Hepatocyte (in vitro differentiated cells): ENCODE measurements at regions not wholly inside any gene's neighbourhood (a gene's known extent, or its start where the extent isn't known, plus 50 kb on each side); places are given as distances from the start of the nearest gene placed in this dataset.

Experiments
- DNase-seq: peaks from one replicate; pipeline ENCODE4 v3.0.0-alpha.2; 2016; ENCODE audit warnings: low spot score
- H2AFZ ChIP-seq: fragments of 200-600 bp; sonication (generic); 2 replicates; pipeline ENCODE4 v1.6.0; 2016; ENCODE audit warnings: antibody characterized with exemption, mild to moderate bottlenecking
- H3K27ac ChIP-seq: fragments of 200-600 bp; sonication (generic); 2 replicates; pipeline ENCODE4 v1.5.1; 2016; ENCODE audit warnings: mild to moderate bottlenecking
- H3K27me3 ChIP-seq: fragments of 200-600 bp; sonication (generic); 2 replicates; pipeline ENCODE4 v1.6.1; 2016
- H3K36me3 ChIP-seq: fragments of 200-600 bp; sonication (generic); replicated peaks from 2 replicates; pipeline ENCODE4 v1.5.1; 2016; ENCODE audit warnings: low read depth; ENCODE audit not compliant: insufficient read depth
- H3K4me1 ChIP-seq: fragments of 200-600 bp; sonication (generic); 2 replicates; pipeline ENCODE4 v1.5.1; 2016; ENCODE audit warnings: mild to moderate bottlenecking, moderate library complexity; ENCODE audit not compliant: insufficient read depth
- H3K4me2 ChIP-seq: fragments of 200-600 bp; sonication (generic); 2 replicates; pipeline ENCODE4 v1.6.0; 2016
- H3K4me3 ChIP-seq: fragments of 200-600 bp; sonication (generic); 2 replicates; pipeline ENCODE4 v1.5.1; 2016; ENCODE audit warnings: mild to moderate bottlenecking
- H3K79me2 ChIP-seq: fragments of 200-600 bp; sonication (generic); 2 replicates; pipeline ENCODE4 v1.6.0; 2017; ENCODE audit warnings: mild to moderate bottlenecking
- H3K9me2 ChIP-seq: fragments of 200-600 bp; sonication (generic); replicated peaks from 2 replicates; pipeline ENCODE4 v1.6.0; 2017; ENCODE audit warnings: mild to moderate bottlenecking; ENCODE audit not compliant: insufficient read depth
- H3K9me3 ChIP-seq: fragments of 200-600 bp; sonication (generic); 2 replicates; pipeline ENCODE4 v1.5.1; 2016; ENCODE audit warnings: low read depth, mild to moderate bottlenecking
- H4K20me1 ChIP-seq: fragments of 200-600 bp; sonication (generic); 2 replicates; pipeline ENCODE4 v1.6.0; 2016; ENCODE audit warnings: mild to moderate bottlenecking; ENCODE audit not compliant: insufficient read depth, poor library complexity, severe bottlenecking
- CTCF ChIP-seq: fragments of 200-600 bp; sonication (generic); IDR thresholded peaks from 2 replicates; pipeline ENCODE4 v1.5.1; 2016; ENCODE audit warnings: antibody characterized with exemption, mild to moderate bottlenecking; ENCODE audit not compliant: poor library complexity
- EZH2 ChIP-seq: fragments of 200-600 bp; sonication (generic); IDR thresholded peaks from 2 replicates; pipeline ENCODE4 v1.6.1; 2016; ENCODE audit warnings: antibody characterized with exemption, mild to moderate bottlenecking, borderline replicate concordance
- EZH2phosphoT487 ChIP-seq: fragments of 200-600 bp; sonication (generic); IDR thresholded peaks from one replicate; pipeline ENCODE4 v1.6.1; 2018; ENCODE audit warnings: antibody characterized with exemption, mild to moderate bottlenecking, low read depth, moderate library complexity; ENCODE audit not compliant: unreplicated experiment, severe bottlenecking
- WGBS: methylation state at CpG from one replicate; pipeline ENCODE4 v1.1.6; 2016; ENCODE audit warnings: low lambda C conversion rate; ENCODE audit errors: missing lambda C conversion rate; 5-methylcytosine and 5-hydroxymethylcytosine counted together

DNA sequence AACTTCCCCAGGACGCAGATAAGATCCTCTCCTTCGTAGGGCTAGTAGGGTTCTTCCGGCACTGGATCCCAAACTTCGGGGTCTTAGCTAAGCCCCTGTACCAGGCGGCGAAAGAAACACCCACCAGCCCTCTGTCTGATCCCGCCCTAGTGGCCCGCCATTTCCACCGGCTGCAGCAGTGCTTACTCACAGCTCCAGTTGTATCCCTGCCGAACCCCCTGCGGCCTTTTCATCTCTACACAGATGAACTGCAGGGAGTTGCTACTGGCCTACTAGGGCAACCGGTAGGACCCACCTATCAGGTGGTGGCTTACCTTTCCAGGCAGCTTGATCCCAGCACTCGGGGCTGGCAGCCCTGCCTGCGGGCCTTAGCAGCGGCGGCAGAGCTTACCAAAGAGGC, 961.2 kb downstream of the RPA4 start:
- Histone ChIP-seq H3K36me3 (no peaks in the 10 kb centered on the region), H3K27ac (no peak overlapping the region), H2AFZ (no peak overlapping the region), H3K4me1 (no peaks in the 10 kb centered on the region), H3K4me3 (no peak overlapping the region), H3K79me2 (no peaks in the 10 kb centered on the region), H3K9me3 (no peaks in the 10 kb centered on the region), H3K9me2 (no peaks in the 10 kb centered on the region), H3K27me3 (no peaks in the 10 kb centered on the region), H4K20me1 (no peaks in the 10 kb centered on the region), H3K4me2 (no peak overlapping the region)
- 95% methylated on average over 16 of the region's 16 CpGs for WGBS
- TF ChIP-seq EZH2phosphoT487 (no peak), EZH2 (no peak), CTCF (no peak)
- DNase-seq = no peak

GRCh38 chrX:97845451-97845850, 961.7 kb downstream of the RPA4 start:
- 98% methylated on average over 18 of the region's 18 CpGs for WGBS
- no peaks in the 10 kb centered on the region for H3K27me3 ChIP-seq
- no peaks in the 10 kb centered on the region for H3K79me2 ChIP-seq
- no peaks in the 10 kb centered on the region for H3K4me1 ChIP-seq
- no peaks in the 10 kb centered on the region for H3K36me3 ChIP-seq
- H3K27ac ChIP-seq = no peak overlapping the region
- H4K20me1 ChIP-seq = no peaks in the 10 kb centered on the region
- H2AFZ ChIP-seq = no peak overlapping the region
- no peak for TF ChIP-seq EZH2phosphoT487
- no peak for TF ChIP-seq EZH2
- no peak for TF ChIP-seq CTCF
- H3K9me3 ChIP-seq = no peaks in the 10 kb centered on the region
- H3K9me2 ChIP-seq = no peaks in the 10 kb centered on the region
- DNase-seq = no peak
- H3K4me3 ChIP-seq = no peak overlapping the region
- no peak overlapping the region for H3K4me2 ChIP-seq

DNA sequence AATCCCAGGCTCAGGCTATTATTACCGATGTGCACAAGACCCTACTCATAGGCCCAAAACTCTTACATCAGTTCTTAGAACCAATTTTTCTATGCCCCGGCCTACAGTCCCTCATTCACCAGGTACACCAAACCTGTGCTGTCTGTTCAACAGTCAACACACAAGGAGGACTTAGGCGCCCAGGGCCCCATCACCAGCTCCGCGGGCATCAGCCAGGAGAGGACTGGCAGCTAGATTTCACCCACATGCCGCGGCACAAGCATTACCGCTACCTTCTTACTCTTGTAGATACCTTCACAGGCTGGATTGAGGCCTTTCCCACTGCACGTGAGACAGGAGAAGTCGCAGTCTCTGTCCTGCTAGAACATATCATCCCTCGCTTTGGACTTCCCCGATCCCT, 962.5 kb downstream of the RPA4 start:
- no peak overlapping the region for H2AFZ ChIP-seq
- DNase-seq = no peak
- no peak overlapping the region for H3K4me2 ChIP-seq
- WGBS = 95% methylated on average over 12 of the region's 12 CpGs
- H3K27me3 ChIP-seq = no peaks in the 10 kb centered on the region
- H3K9me3 ChIP-seq = no peaks in the 10 kb centered on the region
- no peaks in the 10 kb centered on the region for H3K9me2 ChIP-seq
- H3K36me3 ChIP-seq = no peaks in the 10 kb centered on the region
- no peak overlapping the region for H3K27ac ChIP-seq
- no peak overlapping the region for H3K4me3 ChIP-seq
- H3K79me2 ChIP-seq = no peaks in the 10 kb centered on the region
- TF ChIP-seq EZH2phosphoT487 = no peak
- no peak for TF ChIP-seq CTCF
- no peak for TF ChIP-seq EZH2
- no peaks in the 10 kb centered on the region for H4K20me1 ChIP-seq
- no peaks in the 10 kb centered on the region for H3K4me1 ChIP-seq

- Histone ChIP-seq H3K9me2 (no peaks in the 10 kb centered on the region), H3K4me2 (no peak overlapping the region), H3K4me1 (no peaks in the 10 kb centered on the region), H4K20me1 (no peaks in the 10 kb centered on the region), H3K27me3 (no peaks in the 10 kb centered on the region), H3K9me3 (no peaks in the 10 kb centered on the region), H3K27ac (no peak overlapping the region), H3K4me3 (no peak overlapping the region), H2AFZ (no peak overlapping the region), H3K79me2 (no peaks in the 10 kb centered on the region), H3K36me3 (no peaks in the 10 kb centered on the region)
- no peak for DNase-seq
- no peak for TF ChIP-seq EZH2
- no peak for TF ChIP-seq EZH2phosphoT487
- TF ChIP-seq CTCF = no peak
- 100% methylated on average over 9 of the region's 25 CpGs for WGBS
These were observed 963.1 kb downstream of the RPA4 start for GRCh38 chrX:97846718-97847237.
